Keratinocyte (primary cell): ENCODE measurements at regions not wholly inside any gene's neighbourhood (a gene's known extent, or its start where the extent isn't known, plus 50 kb on each side); places are given as distances from the start of the nearest gene placed in this dataset.
"Not testable (repeated sequence)": the region's sequence is repeated elsewhere in the genome, so short reads cannot be mapped to it uniquely, and the experiment has no call there.

ENCODE experiments used
- DNase-seq: peaks from one replicate; pipeline ENCODE4 v3.0.0-alpha.2; 2011; ENCODE audit warnings: low read depth, missing footprints, low spot score
- FAIRE-seq: peaks from 2 replicates; lab custom pipeline; 2011; peaks lifted over from hg19 to GRCh38; lab: Jason Lieb, UNC
- H2AFZ ChIP-seq: 2 replicates; pipeline ENCODE4 v1.6.0; 2012; ENCODE audit warnings: low read length, control low read depth, inconsistent platforms; ENCODE audit not compliant: control insufficient read depth
- H3K27ac ChIP-seq: 2 replicates; pipeline ENCODE4 v1.5.1; 2011; ENCODE audit warnings: low read length; ENCODE audit not compliant: control insufficient read depth, insufficient read depth
- H3K27me3 ChIP-seq: 3 replicates; pipeline ENCODE4 v1.6.0; 2011; ENCODE audit warnings: low read length; ENCODE audit not compliant: control insufficient read depth, insufficient read depth; ENCODE audit errors: extremely low read depth
- H3K36me3 ChIP-seq, 2 experiments: 2 replicates in 1 of 2; 3 replicates in 1 of 2; pipeline ENCODE4 v1.5.1; 2011; ENCODE audit warnings: low read length in 2 of 2, mild to moderate bottlenecking in 1 of 2; ENCODE audit not compliant: control insufficient read depth in 2 of 2, insufficient read depth in 2 of 2; ENCODE audit errors: extremely low read depth in 1 of 2
- H3K4me1 ChIP-seq: 3 replicates; pipeline ENCODE4 v1.5.1; 2011; ENCODE audit warnings: low read length; ENCODE audit not compliant: control insufficient read depth, insufficient read depth; ENCODE audit errors: extremely low read depth
- H3K4me2 ChIP-seq: 3 replicates; pipeline ENCODE4 v1.6.0; 2011; ENCODE audit warnings: low read depth, low read length; ENCODE audit not compliant: control insufficient read depth, insufficient read depth; ENCODE audit errors: extremely low read depth
- H3K4me3 ChIP-seq, 3 experiments: fragments of 200-600 bp in 1 of 3; sonication (generic) in 1 of 3; 2 replicates in 2 of 3; 3 replicates in 1 of 3; pipeline ENCODE4 v1.5.1; 2011 to 2016; ENCODE audit warnings: low read length in 3 of 3, mild to moderate bottlenecking in 3 of 3, control low read depth in 2 of 3, inconsistent platforms in 1 of 3, low read depth in 1 of 3, mixed read lengths in 1 of 3, mixed run types in 1 of 3, moderate library complexity in 1 of 3; ENCODE audit not compliant: control insufficient read depth in 2 of 3, insufficient read depth in 2 of 3; ENCODE audit errors: extremely low read depth in 1 of 3
- H3K79me2 ChIP-seq: 2 replicates; pipeline ENCODE4 v1.6.0; 2012; ENCODE audit warnings: low read length; ENCODE audit not compliant: control insufficient read depth, insufficient read depth
- H3K9ac ChIP-seq: 3 replicates; pipeline ENCODE4 v1.6.0; 2011; ENCODE audit warnings: low read length; ENCODE audit not compliant: control insufficient read depth, insufficient read depth; ENCODE audit errors: extremely low read depth
- H3K9me1 ChIP-seq: 3 replicates; pipeline ENCODE4 v1.6.0; 2011; ENCODE audit warnings: low read length; ENCODE audit not compliant: control insufficient read depth, insufficient read depth; ENCODE audit errors: extremely low read depth
- H3K9me3 ChIP-seq: 2 replicates; pipeline ENCODE4 v1.5.1; 2012; ENCODE audit warnings: low read depth, low read length; ENCODE audit not compliant: control insufficient read depth
- H4K20me1 ChIP-seq: 3 replicates; pipeline ENCODE4 v1.6.0; 2011; ENCODE audit warnings: low read length; ENCODE audit not compliant: control insufficient read depth, insufficient read depth; ENCODE audit errors: extremely low read depth
- CTCF ChIP-seq, 3 experiments: IDR thresholded peaks in 1 of 3; conservative IDR thresholded peaks in 1 of 3; optimal IDR thresholded peaks in 1 of 3; 2 replicates in 2 of 3; 3 replicates in 1 of 3; pipeline versions ENCODE3 to v1.5.1; 2011; ENCODE audit warnings: low read length in 3 of 3, mild to moderate bottlenecking in 3 of 3, moderate library complexity in 2 of 3, control low read depth in 1 of 3, inconsistent platforms in 1 of 3; ENCODE audit not compliant: insufficient read depth in 2 of 3; ENCODE audit errors: extremely low read depth in 1 of 3
- EZH2 ChIP-seq: IDR thresholded peaks from one replicate; pipeline ENCODE4 v1.6.1; 2012; ENCODE audit warnings: inconsistent platforms, mild to moderate bottlenecking, low read length, moderate library complexity
- dilution Hi-C: fragments of 300-500 bp; cut with MboI; formaldehyde crosslinking; loops from one replicate; pipeline ENCODE4 v1.7.0; 2020; ENCODE audit warnings: low sequenced_read_pairs; ENCODE audit not compliant: extremely low pct_ligation_motif_present

GRCh38 chr10:126759531-126759930 lies 89.0 kb upstream of the C10orf90 start:
- TF ChIP-seq CTCF (optimal IDR thresholded peaks at IDR 0.05 in 1 of 3, IDR thresholded peaks at IDR 0.05 in 1 of 3, conservative IDR thresholded peaks at IDR 0.05 in 1 of 3; ENCODE audit: extremely low read depth in 1 of 3, insufficient read depth in 2 of 3, low read length in 3 of 3) (no peak), EZH2 (no peak)
- H4K20me1 ChIP-seq, result no peaks in the 10 kb centered on the region
- H2AFZ ChIP-seq, result no peak overlapping the region
- H3K4me3 ChIP-seq, result no peak overlapping the region
- no peaks in the 10 kb centered on the region for H3K27me3 ChIP-seq
- DNase-seq (no peak), FAIRE-seq (no peak)
- H3K4me1 ChIP-seq, result no peaks in the 10 kb centered on the region
- no peaks in the 10 kb centered on the region for H3K36me3 ChIP-seq
- no peak overlapping the region for H3K27ac ChIP-seq
- no peaks in the 10 kb centered on the region for H3K79me2 ChIP-seq
- no peaks in the 10 kb centered on the region for H3K9me3 ChIP-seq
- H3K9me1 ChIP-seq, result no peaks in the 10 kb centered on the region
- no peak overlapping the region for H3K9ac ChIP-seq
- dilution Hi-C loops, result no loop called here
- H3K4me2 ChIP-seq, result no peak overlapping the region

- DNase-seq, H2AFZ ChIP-seq, H3K79me2 ChIP-seq, FAIRE-seq, dilution Hi-C loops, H3K27me3 ChIP-seq, H3K9me3 ChIP-seq, H3K4me2 ChIP-seq, H3K9ac ChIP-seq, H3K4me1 ChIP-seq, H4K20me1 ChIP-seq, H3K27ac ChIP-seq, H3K4me3 ChIP-seq, H3K9me1 ChIP-seq, H3K36me3 ChIP-seq: not testable (repeated sequence)
Measured at GRCh38 chr10:126766646-126767045, 96.2 kb upstream of the C10orf90 start.

- FAIRE-seq, result no peak
- dilution Hi-C loops, result no loop called here
Measured at GRCh38 chr10:126770809-126771208, 100.3 kb upstream of the C10orf90 start.

More at GRCh38 chr10:126770809-126771208, 100.3 kb upstream of the C10orf90 start:
- H3K4me2 ChIP-seq, result no peak overlapping the region
- H2AFZ ChIP-seq, result no peak overlapping the region
- H3K9ac ChIP-seq, result no peak overlapping the region
- no peaks in the 10 kb centered on the region for H4K20me1 ChIP-seq
- no peak overlapping the region for H3K27ac ChIP-seq
- H3K27me3 ChIP-seq, result no peaks in the 10 kb centered on the region
- no peaks in the 10 kb centered on the region for H3K9me3 ChIP-seq
- H3K36me3 ChIP-seq, result no peaks in the 10 kb centered on the region
- no peaks in the 10 kb centered on the region for H3K4me1 ChIP-seq
- no peaks in the 10 kb centered on the region for H3K79me2 ChIP-seq
- H3K9me1 ChIP-seq, result no peaks in the 10 kb centered on the region
- no peak for TF ChIP-seq EZH2
- no peak for TF ChIP-seq CTCF (optimal IDR thresholded peaks at IDR 0.05 in 1 of 3, IDR thresholded peaks at IDR 0.05 in 1 of 3, conservative IDR thresholded peaks at IDR 0.05 in 1 of 3; ENCODE audit: extremely low read depth in 1 of 3, insufficient read depth in 2 of 3, low read length in 3 of 3)
- H3K4me3 ChIP-seq, result no peak overlapping the region
- DNase-seq, result no peak
